ENCODE measurements at regions not wholly inside any gene's neighbourhood (a gene's known extent, or its start where the extent isn't known, plus 50 kb on each side); places are given as distances from the start of the nearest gene placed in this dataset.
"Not testable (repeated sequence)": the region's sequence is repeated elsewhere in the genome, so short reads cannot be mapped to it uniquely, and the experiment has no call there.

GRCh38 chr14:30270200-30271161, 288.5 kb upstream of the G2E3 start:
- DNase-seq: peak; percentile 15 to 21

- DNase-seq: no peak
These were observed 287.1 kb upstream of the G2E3 start for GRCh38 chr14:30271811-30272323.

GRCh38 chr14:30272848-30273832, 285.8 kb upstream of the G2E3 start:
- DNase-seq: no peak

- no peak for DNase-seq
These were observed 283.4 kb upstream of the G2E3 start for GRCh38 chr14:30275604-30276003.

- DNase-seq: no peak
These were observed 281.7 kb upstream of the G2E3 start for GRCh38 chr14:30277268-30277667.

GRCh38 chr14:30278856-30279255, 280.1 kb upstream of the G2E3 start:
- DNase-seq: not testable (repeated sequence)

GRCh38 chr14:30283822-30284446, 275.0 kb upstream of the G2E3 start:
- no peak for DNase-seq

GRCh38 chr14:30284808-30285207, 274.1 kb upstream of the G2E3 start:
- no peak for DNase-seq

- DNase-seq: no peak
These were observed 271.1 kb upstream of the G2E3 start for GRCh38 chr14:30287579-30288445.

GRCh38 chr14:30290001-30290400, 269.0 kb upstream of the G2E3 start:
- no peak for DNase-seq

GRCh38 chr14:30291216-30291615, 267.7 kb upstream of the G2E3 start:
- no peak for DNase-seq

GRCh38 chr14:30292541-30292940, 266.4 kb upstream of the G2E3 start:
- no peak for DNase-seq

GRCh38 chr14:30295980-30296379, 263.0 kb upstream of the G2E3 start:
- DNase-seq: no peak

GRCh38 chr14:30296931-30297405, 262.0 kb upstream of the G2E3 start:
- no peak for DNase-seq

GRCh38 chr14:30297876-30298795, 260.8 kb upstream of the G2E3 start:
- DNase-seq: no peak

- DNase-seq: no peak
These were observed 259.0 kb upstream of the G2E3 start for GRCh38 chr14:30299915-30300314.

- no peak for DNase-seq
These were observed 255.6 kb upstream of the G2E3 start for GRCh38 chr14:30303350-30303749.

GRCh38 chr14:30305346-30305745, 253.6 kb upstream of the G2E3 start:
- DNase-seq: no peak

GRCh38 chr14:30309405-30309804, 249.6 kb upstream of the G2E3 start:
- DNase-seq: no peak

GRCh38 chr14:30312214-30312613, 246.7 kb upstream of the G2E3 start:
- no peak for DNase-seq

All from activated CD4-positive, alpha-beta T cell treated with anti-CD3 and anti-CD28 coated beads, Interleukin-2, amount 50 U/mL, for 4 hours (primary cell).